ENCODE measurements at regions not wholly inside any gene's neighbourhood (a gene's known extent, or its start where the extent isn't known, plus 50 kb on each side); places are given as distances from the start of the nearest gene placed in this dataset.

DNA sequence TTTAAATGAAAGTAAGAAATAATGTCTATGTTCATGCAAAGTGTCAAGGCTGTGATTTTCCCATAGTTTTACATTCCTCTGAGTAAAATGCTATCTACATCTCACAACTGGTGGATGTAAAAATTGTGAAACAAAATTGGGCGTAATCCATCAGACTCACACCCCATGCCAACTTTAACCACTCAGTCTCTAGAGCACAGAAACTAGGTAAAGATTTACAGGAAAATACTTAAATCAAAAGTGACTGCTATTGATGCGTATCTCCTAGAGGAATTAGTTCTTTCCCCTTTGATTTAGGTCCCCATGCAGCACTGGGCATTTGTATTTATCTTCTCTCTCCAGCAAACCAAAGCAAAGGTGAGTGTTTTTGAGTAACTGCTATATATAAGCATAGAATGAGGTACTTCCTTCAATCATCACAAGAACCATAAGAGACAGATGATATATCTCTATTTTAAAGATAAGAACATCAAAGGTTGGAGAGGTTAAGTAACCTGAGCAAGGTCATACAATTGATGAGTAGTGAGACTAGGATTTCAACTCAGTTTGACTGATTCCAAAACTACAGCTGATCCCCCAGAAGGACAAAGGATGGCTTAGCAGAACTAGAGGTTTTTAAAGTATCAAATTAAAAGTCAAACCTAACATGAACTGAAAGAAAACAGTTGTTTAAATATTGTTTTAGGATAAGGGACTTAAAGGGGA lies 594.0 kb upstream of the ACVR2A start:
- DNase-seq = no peak

DNA sequence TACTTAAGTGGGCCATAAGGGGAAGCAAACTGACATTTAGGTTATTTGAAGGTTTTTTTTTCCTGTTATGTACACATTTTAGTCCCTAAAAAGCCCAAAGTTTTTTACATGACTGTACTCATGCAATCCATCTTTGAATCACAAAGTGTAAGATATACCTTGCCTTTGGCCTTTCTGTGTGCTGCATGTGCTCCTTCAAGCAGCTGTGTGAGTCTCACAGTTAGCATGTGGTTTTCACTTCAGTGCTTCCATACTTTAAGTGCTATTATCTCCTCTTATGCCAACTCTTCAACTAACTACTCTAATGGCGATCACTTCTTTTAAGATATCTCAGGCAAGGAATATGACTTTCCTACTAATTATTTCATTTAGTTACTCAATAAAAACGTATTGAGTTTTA lies 597.1 kb upstream of the ACVR2A start:
- DNase-seq = no peak

- no peak for DNase-seq
Measured at GRCh38 chr2:147242445-147242844, 602.4 kb upstream of the ACVR2A start.

- DNase-seq = no peak
Measured at GRCh38 chr2:147236601-147237000, 608.2 kb upstream of the ACVR2A start.

DNA sequence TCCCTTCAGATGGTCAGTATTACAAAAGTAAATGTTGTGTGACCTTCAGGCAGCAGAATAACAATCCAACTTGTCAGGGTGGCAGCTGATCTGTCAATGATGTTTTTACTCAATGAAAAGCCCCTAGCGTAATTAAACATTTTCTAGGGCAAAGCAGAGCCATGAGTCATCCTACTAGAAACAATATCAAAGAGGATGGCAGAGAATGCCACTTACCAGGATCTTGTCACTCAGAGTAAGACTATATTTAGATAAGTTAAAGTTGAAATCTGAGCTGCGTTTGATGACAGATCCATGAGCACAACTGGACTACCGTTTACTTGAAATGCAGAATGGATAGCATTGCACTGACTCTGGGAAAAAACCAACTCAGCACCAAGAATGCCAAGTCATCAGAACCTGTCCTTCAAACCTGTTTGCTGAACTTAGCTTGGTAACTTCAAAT lies 612.6 kb upstream of the ACVR2A start:
- DNase-seq = no peak

DNA sequence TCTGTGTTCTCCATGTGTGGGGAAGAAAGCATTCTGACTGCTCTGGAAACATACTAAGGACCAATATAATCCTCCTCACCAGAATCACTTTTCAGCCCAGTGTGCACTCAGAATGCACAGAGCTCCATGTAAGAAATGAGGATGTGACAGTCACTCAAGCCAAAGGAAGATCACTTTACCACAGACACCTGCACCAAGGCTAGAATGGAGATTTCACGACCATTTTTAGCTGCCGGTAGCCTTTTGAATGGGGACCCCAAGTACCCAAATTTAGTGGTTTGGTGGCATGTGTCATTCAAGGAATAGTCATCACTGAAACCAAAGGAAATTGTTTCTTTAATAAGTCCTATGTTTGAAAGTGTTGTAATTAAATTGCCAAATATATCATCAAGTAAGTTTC lies 613.2 kb upstream of the ACVR2A start:
- no peak for DNase-seq

- DNase-seq = no peak
Measured at GRCh38 chr2:147231081-147231480, 613.7 kb upstream of the ACVR2A start.

GRCh38 chr2:147227313-147227712 lies 617.5 kb upstream of the ACVR2A start:
- no peak for DNase-seq

GRCh38 chr2:147224070-147224469 lies 620.8 kb upstream of the ACVR2A start:
- no peak for DNase-seq

GRCh38 chr2:147223553-147224060 lies 621.2 kb upstream of the ACVR2A start:
- DNase-seq = no peak

DNA sequence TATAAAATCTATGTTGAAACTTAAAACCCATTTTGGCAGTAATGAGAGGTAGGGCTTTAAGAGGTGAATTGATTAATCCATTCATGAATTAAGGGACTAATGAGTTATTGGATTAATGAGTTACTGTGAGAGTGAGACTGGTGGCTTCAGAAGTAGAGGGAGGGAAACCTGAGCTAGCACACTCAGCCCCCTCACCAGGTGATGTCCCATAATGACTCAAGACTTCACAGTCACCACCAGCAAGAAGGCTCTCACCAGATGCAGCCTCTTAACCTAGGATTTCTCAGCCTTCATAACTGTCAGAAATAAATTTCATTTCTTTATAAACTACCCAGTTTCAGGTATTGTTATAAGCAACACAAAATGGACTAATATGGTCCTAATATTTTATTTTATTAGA lies 621.7 kb upstream of the ACVR2A start:
- DNase-seq = no peak

DNA sequence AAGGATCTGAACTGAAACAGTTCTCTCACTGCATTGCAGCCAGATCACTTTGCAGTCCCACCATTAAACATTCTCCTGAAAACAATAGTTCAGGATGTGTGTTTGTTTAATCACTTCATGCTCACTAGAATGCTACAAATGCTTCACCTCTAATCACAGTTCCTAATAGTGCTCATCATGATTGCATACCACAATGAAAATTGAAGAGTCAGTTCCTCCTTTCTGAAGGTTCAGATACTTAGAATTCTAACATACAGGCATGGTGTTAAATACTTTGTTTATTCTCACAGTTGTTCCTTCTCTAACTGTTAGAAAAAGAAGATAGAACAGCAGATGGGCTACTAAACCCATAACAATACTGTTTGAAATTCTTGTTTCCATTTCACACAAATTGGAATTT lies 622.3 kb upstream of the ACVR2A start:
- DNase-seq = no peak

DNA sequence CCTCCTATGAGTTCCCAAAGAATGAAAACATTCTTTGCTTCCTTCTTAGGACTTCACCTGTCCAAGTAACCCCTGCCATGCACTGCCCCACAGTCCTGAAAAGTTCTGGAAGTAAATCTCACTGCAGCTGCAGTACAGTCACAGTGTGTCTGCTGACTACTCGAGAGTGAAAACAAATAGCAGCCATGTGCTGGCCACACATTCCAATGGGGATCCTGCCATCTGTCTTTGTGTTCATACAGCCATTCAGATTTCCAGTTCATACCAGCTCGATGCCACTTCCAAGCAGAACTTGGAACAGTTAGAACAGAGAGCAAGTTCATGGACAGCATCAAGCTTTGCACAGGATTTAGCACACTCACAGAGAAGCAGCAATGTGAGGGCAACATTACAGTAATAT lies 629.9 kb upstream of the ACVR2A start:
- no peak for DNase-seq

DNA sequence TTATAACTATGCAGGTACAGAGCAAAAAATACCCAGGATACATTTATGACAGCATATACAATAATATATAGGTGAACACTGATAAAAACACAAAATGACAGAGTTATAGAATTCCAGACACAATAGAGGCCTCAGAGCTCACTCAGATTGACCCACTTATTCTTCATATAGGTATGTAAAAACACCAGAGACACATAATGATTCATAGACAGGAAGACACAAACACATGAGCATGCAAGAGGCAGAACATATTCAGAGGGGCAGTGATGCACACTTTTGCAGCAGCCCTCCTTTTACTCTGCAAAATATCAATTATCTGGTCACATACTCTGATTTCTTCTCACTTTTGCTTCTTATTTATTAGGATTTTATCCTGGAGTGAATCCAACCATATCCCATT lies 633.3 kb upstream of the ACVR2A start:
- no peak for DNase-seq

DNA sequence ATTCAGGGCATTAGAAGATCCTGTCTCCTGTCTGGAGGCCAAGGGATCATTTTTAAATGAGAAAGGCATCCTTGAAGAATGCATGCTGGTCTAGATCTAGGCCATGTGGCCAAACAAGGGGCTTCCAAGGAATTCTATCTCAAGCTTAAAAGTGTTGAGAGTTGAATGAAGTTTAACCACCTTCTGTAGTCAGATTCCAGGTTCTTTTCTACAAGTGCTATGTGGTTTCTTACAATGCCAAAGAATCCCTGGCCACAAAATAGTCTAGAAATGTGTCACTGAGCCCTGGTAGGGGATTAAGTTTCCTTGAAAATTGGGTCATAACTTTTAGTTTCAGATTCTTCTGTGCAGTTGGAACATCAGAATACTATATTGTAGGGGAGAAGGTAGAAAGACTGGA lies 640.7 kb upstream of the ACVR2A start:
- DNase-seq = no peak

GRCh38 chr2:147198651-147199171 lies 646.1 kb upstream of the ACVR2A start:
- DNase-seq = no peak

GRCh38 chr2:147197754-147198483 lies 646.9 kb upstream of the ACVR2A start:
- no peak for DNase-seq

GRCh38 chr2:147182260-147182659 lies 662.6 kb upstream of the ACVR2A start:
- no peak for DNase-seq

- DNase-seq = no peak
Measured at GRCh38 chr2:147181351-147182029, 663.3 kb upstream of the ACVR2A start.

DNA sequence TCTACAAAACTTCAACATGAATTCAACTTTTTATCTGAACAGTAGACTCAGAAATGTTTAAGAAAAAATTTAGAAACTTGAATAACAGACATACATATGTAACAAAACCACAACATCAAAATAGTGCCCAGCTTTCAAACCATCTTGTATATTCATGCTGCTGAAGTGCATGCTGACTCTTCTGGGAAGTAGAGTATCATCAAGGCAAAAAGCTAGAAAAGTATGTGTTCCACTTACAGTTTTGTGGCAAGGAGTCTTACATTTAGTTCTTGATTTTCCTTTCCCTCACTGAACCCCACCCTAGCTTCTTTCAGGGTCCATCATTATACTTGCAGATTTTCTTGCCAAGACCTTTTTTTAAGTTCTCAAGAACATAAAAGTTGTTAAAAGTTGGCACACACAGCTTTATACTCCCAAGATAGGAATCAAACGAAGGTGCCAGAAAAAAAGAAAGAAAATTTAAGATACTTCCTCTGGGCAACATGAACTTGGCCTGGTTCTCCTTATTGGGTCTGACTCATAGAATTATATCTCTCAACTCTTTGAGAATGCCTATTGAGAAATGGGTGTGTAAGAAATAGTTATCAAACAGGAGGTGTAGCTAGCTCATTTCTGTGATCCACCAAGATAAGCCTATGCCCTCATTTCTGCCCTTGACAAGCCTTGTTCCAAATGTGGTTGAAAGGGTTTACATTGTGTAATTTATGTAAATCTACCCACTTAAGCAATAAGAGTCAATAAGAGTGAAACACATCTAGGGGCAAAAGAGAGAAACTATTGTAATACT lies 667.6 kb upstream of the ACVR2A start:
- peak; percentile 6 for DNase-seq

GRCh38 chr2:147174824-147175254 lies 670.0 kb upstream of the ACVR2A start:
- DNase-seq = no peak

DNA sequence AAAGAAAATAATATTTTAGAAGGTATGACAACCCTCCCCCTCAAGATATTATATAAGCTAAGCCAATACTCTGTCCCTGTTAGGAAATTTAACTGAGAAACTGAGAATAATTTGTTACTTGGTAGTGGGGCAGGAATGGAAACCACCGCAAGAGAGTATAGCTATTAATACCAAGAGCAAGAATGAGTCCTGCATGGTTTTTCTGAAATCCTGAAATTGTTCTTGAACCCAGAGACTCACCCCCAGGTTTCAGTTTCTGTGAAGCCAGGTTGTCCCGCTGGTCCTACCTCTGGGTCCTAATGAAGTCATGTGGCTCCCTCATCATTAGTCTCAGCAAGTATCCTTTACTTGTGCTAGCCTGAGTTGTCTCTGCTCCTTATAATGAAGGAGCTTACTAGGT lies 671.0 kb upstream of the ACVR2A start:
- no peak for DNase-seq

DNA sequence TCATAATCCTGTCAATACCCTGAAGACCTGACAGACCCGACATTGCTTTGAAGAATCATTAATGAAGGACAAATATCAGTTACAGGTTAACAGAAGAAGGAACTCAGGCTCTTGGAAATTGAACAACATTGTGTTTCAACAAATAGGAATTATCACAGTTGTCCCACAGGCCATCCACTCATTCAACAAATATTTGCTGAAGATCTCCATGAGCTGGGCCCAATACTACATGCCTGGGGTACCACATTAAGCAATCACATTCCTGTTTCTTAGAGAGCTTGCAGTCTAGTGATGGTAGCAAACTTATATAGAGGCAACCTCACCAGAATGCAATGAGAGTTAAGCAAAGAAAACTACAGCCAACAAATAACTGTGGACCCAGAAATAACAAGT lies 671.6 kb upstream of the ACVR2A start:
- no peak for DNase-seq

Data from hematopoietic multipotent progenitor cell treated with erythropoietin and hydrocortisone succinate and interleukin-3 and kit ligand, for 6 days (in vitro differentiated cells).